GM23248 (cell line): ENCODE measurements at regions not wholly inside any gene's neighbourhood (a gene's known extent, or its start where the extent isn't known, plus 50 kb on each side); places are given as distances from the start of the nearest gene placed in this dataset.

Experiments
- DNase-seq: peaks from one replicate; pipeline ENCODE4 v3.0.0-alpha.2; 2015
- H2AFZ ChIP-seq: fragments of 200-600 bp; sonication (generic); 2 replicates; pipeline ENCODE4 v1.6.1; 2016; ENCODE audit warnings: antibody characterized with exemption
- H3F3A ChIP-seq: fragments of 200-600 bp; sonication (generic); 2 replicates; pipeline ENCODE4 v1.6.1; 2016; ENCODE audit warnings: mild to moderate bottlenecking, antibody characterized with exemption, mixed run types; ENCODE audit not compliant: insufficient read depth
- H3K27ac ChIP-seq: fragments of 200-600 bp; sonication (generic); 2 replicates; pipeline ENCODE4 v1.5.1; 2016; ENCODE audit warnings: mild to moderate bottlenecking
- H3K27me3 ChIP-seq: fragments of 200-600 bp; sonication (generic); replicated peaks from 2 replicates; pipeline ENCODE4 v1.6.1; 2016; ENCODE audit warnings: mild to moderate bottlenecking; ENCODE audit not compliant: insufficient read depth
- H3K36me3 ChIP-seq: fragments of 200-600 bp; sonication (generic); 2 replicates; pipeline ENCODE4 v1.6.1; 2016; ENCODE audit warnings: low read depth, mild to moderate bottlenecking
- H3K4me1 ChIP-seq: fragments of 200-600 bp; sonication (generic); 2 replicates; pipeline ENCODE4 v1.6.1; 2016; ENCODE audit warnings: mild to moderate bottlenecking; ENCODE audit not compliant: insufficient read depth
- H3K4me2 ChIP-seq: fragments of 200-600 bp; sonication (generic); one replicate; pipeline ENCODE4 v1.6.1; 2016; ENCODE audit warnings: mild to moderate bottlenecking; ENCODE audit not compliant: unreplicated experiment
- H3K4me3 ChIP-seq: fragments of 200-600 bp; sonication (generic); 2 replicates; pipeline ENCODE4 v1.5.1; 2016; ENCODE audit warnings: mild to moderate bottlenecking
- H3K79me2 ChIP-seq: fragments of 200-600 bp; sonication (generic); 2 replicates; pipeline ENCODE4 v1.6.1; 2016; ENCODE audit warnings: mild to moderate bottlenecking; ENCODE audit not compliant: insufficient read depth
- H3K9ac ChIP-seq: fragments of 200-600 bp; sonication (generic); 2 replicates; pipeline ENCODE4 v1.6.1; 2016; ENCODE audit warnings: mild to moderate bottlenecking
- H3K9me2 ChIP-seq: fragments of 200-600 bp; sonication (generic); 2 replicates; pipeline ENCODE4 v1.6.1; 2016; ENCODE audit warnings: mixed run types, mild to moderate bottlenecking, moderate library complexity; ENCODE audit not compliant: insufficient read depth
- H3K9me3 ChIP-seq: fragments of 200-600 bp; sonication (generic); one replicate; pipeline ENCODE4 v1.6.1; 2017; ENCODE audit warnings: low read depth
- H4K20me1 ChIP-seq: fragments of 200-600 bp; sonication (generic); 2 replicates; pipeline ENCODE4 v1.6.0; 2016; ENCODE audit not compliant: insufficient read depth
- EZH2 ChIP-seq: fragments of 200-600 bp; sonication (generic); IDR thresholded peaks from 2 replicates; pipeline ENCODE4 v1.6.1; 2018; ENCODE audit warnings: antibody characterized with exemption, mild to moderate bottlenecking; ENCODE audit not compliant: insufficient read depth, poor library complexity, severe bottlenecking
- EZH2phosphoT487 ChIP-seq: fragments of 200-600 bp; sonication (generic); IDR thresholded peaks from 2 replicates; pipeline ENCODE4 v1.6.1; 2018; ENCODE audit warnings: antibody characterized with exemption, moderate library complexity, mild to moderate bottlenecking, low read depth; ENCODE audit not compliant: insufficient read depth
- WGBS, 2 experiments: methylation state at CpG; one replicate each; pipeline ENCODE4 v1.1.6; 2015 to 2017; ENCODE audit warnings: low lambda C conversion rate in 2 of 2, low coverage in 1 of 2; ENCODE audit errors: missing lambda C conversion rate in 2 of 2; 5-methylcytosine and 5-hydroxymethylcytosine counted together
- in situ Hi-C: fragments of 300-500 bp; cut with MboI; formaldehyde crosslinking; loops from 2 replicates; pipeline ENCODE4 v1.15.0; 2020

- Histone ChIP-seq H3K9me2 (no peaks in the 10 kb centered on the region), H2AFZ (no peak overlapping the region), H3K4me2 (no peak overlapping the region), H3K9ac (no peak overlapping the region), H3F3A (no peaks in the 10 kb centered on the region), H3K4me3 (no peak overlapping the region), H4K20me1 (no peaks in the 10 kb centered on the region), H3K9me3 (no peaks in the 10 kb centered on the region), H3K27ac (no peak overlapping the region), H3K36me3 (no peaks in the 10 kb centered on the region), H3K27me3 (no peaks in the 10 kb centered on the region), H3K79me2 (no peaks in the 10 kb centered on the region), H3K4me1 (peaks cover 10% of the 10 kb centered on the region; the same call in 1 of the 2 replicates)
- TF ChIP-seq EZH2: no peak
- no peak for TF ChIP-seq EZH2phosphoT487
- peak; percentile 84 for DNase-seq
- in situ Hi-C loops: no loop called here
- WGBS, 2 experiments: 79% methylated on average over 5 of the region's 5 CpGs
Measured at GRCh38 chr5:110258460-110259216, 467.8 kb downstream of the TMEM232 start.

DNA sequence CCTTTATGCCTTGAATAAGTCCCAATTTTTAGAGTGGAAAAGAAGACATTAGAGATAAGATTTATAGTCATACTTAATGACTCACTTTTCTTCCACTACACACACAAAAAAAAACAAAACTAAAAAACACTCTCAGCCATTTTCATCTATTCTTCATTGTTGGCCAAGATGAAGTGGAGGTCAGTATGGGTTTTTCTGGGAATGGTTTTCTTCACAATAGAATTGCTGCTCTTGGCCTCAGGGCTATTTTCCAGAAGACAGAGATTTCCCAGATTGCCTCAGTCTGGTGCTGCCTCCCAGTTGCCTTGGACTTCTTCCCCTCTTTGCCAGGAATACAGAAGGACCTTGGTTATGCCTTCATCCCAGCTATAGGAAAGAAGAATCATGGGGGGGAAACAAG is 463.7 kb downstream of the TMEM232 start:
- Histone ChIP-seq H3K4me2 (no peak overlapping the region), H4K20me1 (no peaks in the 10 kb centered on the region), H3F3A (no peaks in the 10 kb centered on the region), H3K27me3 (no peaks in the 10 kb centered on the region), H3K9me2 (no peaks in the 10 kb centered on the region), H3K4me3 (no peak overlapping the region), H3K27ac (no peak overlapping the region), H3K4me1 (peaks cover 10% of the 10 kb centered on the region; the same call in 1 of the 2 replicates), H3K9me3 (no peaks in the 10 kb centered on the region), H3K9ac (no peak overlapping the region), H3K79me2 (no peaks in the 10 kb centered on the region), H3K36me3 (no peaks in the 10 kb centered on the region), H2AFZ (no peak overlapping the region)
- in situ Hi-C loops: no loop called here
- TF ChIP-seq EZH2: no peak
- TF ChIP-seq EZH2phosphoT487: no peak
- DNase-seq: peak; percentile 24

DNA sequence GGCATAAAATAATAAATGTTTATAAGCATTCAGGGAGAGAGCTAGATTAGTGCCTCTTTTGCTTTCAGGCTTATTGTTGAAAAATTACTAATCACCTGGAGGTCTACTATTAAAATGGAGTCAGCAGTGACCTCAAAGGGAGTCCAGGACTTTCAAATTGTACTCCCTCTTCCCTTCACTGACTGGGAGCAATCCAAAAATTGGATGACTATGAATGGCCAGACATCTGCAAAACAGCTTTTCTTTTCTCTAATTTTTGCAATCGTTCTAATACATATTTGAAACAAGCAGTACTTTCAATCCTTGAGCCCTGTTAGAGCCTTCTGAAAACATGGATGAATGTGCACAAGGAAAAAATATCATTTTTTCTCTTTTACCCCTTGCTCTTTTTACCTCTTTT is 461.8 kb downstream of the TMEM232 start:
- Histone ChIP-seq H3F3A (no peaks in the 10 kb centered on the region), H3K27ac (no peak overlapping the region), H3K9me2 (no peaks in the 10 kb centered on the region), H3K79me2 (no peaks in the 10 kb centered on the region), H3K9ac (no peak overlapping the region), H3K36me3 (no peaks in the 10 kb centered on the region), H3K4me1 (peaks cover 11% of the 10 kb centered on the region; the same call in 1 of the 2 replicates), H4K20me1 (no peaks in the 10 kb centered on the region), H3K9me3 (no peaks in the 10 kb centered on the region), H3K4me3 (no peak overlapping the region), H3K27me3 (no peaks in the 10 kb centered on the region), H3K4me2 (no peak overlapping the region), H2AFZ (no peak overlapping the region)
- DNase-seq: no peak
- in situ Hi-C loops: no loop called here
- WGBS, 2 experiments: 4 to 8% methylated on average over 1 of the region's 1 CpG
- TF ChIP-seq EZH2phosphoT487: no peak
- TF ChIP-seq EZH2: no peak

DNA sequence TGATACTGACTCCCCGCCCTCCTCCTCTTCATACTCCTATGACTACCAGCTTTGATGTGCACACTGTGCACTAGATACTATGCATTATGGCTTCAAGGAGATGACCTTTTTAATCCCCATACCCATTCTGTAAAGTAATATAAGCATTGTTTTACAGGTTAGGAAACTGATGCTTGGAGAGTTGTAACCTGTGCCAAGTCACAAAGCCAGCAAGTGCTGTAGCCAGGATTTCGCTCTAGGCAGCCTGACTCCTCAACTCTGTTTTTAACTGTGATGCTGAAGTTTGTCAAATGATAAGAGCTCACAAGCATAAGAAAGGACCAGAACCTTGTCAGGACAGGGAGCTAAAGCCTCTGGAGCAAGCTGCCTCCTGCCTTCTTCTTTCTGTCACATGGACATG is 461.3 kb downstream of the TMEM232 start:
- no peak overlapping the region for H3K4me3 ChIP-seq
- H3K4me2 ChIP-seq: no peak overlapping the region
- H2AFZ ChIP-seq: no peak overlapping the region
- in situ Hi-C loops: no loop called here
- H3K36me3 ChIP-seq: no peaks in the 10 kb centered on the region
- H3K9me3 ChIP-seq: no peaks in the 10 kb centered on the region
- WGBS, 2 experiments: 62 to 63% methylated on average over 2 of the region's 2 CpGs
- DNase-seq: no peak
- TF ChIP-seq EZH2: no peak
- no peak for TF ChIP-seq EZH2phosphoT487
- no peaks in the 10 kb centered on the region for H3K79me2 ChIP-seq
- H4K20me1 ChIP-seq: no peaks in the 10 kb centered on the region
- peaks cover 16% of the 10 kb centered on the region for H3K4me1 ChIP-seq
- no peak overlapping the region for H3K27ac ChIP-seq
- H3K9ac ChIP-seq: no peak overlapping the region
- H3F3A ChIP-seq: no peaks in the 10 kb centered on the region
- no peaks in the 10 kb centered on the region for H3K9me2 ChIP-seq
- no peaks in the 10 kb centered on the region for H3K27me3 ChIP-seq

DNA sequence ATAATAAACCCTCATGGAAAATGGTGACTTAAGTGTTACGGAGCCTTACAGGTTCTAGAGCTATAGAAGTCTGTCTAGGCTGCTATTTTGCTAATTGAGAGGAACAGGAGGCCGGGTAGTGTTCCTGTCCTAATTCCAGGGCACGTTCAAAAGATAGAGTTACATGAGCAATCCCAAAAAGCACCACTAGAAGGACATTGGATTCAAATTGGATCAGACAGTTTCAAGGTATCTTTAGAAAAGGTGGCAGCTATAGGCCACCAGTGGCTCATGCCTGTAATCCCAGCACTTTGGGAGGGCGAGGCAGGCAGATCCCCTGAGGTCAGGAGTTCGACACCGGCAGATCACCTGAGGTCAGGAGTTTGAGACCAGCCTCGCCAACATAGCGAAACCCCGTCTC is 458.8 kb downstream of the TMEM232 start:
- no peaks in the 10 kb centered on the region for H3K9me3 ChIP-seq
- DNase-seq: no peak
- H3K27me3 ChIP-seq: no peaks in the 10 kb centered on the region
- TF ChIP-seq EZH2phosphoT487: no peak
- TF ChIP-seq EZH2: no peak
- no peak overlapping the region for H3K4me3 ChIP-seq
- H3K27ac ChIP-seq: no peak overlapping the region
- H3K36me3 ChIP-seq: no peaks in the 10 kb centered on the region
- H2AFZ ChIP-seq: no peak overlapping the region
- no peak overlapping the region for H3K4me2 ChIP-seq
- no peak overlapping the region for H3K9ac ChIP-seq
- no peaks in the 10 kb centered on the region for H3F3A ChIP-seq
- peaks cover 10% of the 10 kb centered on the region for H3K4me1 ChIP-seq
- 77 to 81% methylated on average over 9 of the region's 9 CpGs for WGBS, 2 experiments
- no peaks in the 10 kb centered on the region for H3K79me2 ChIP-seq
- in situ Hi-C loops: no loop called here
- H3K9me2 ChIP-seq: no peaks in the 10 kb centered on the region
- H4K20me1 ChIP-seq: no peaks in the 10 kb centered on the region
